Osteoblast (primary cell): ENCODE measurements at regions not wholly inside any gene's neighbourhood (a gene's known extent, or its start where the extent isn't known, plus 50 kb on each side); places are given as distances from the start of the nearest gene placed in this dataset.

ENCODE experiments used
- DNase-seq: peaks from one replicate; pipeline ENCODE4 v3.0.0; 2011; ENCODE audit warnings: low spot score, mixed read lengths; ENCODE audit not compliant: insufficient read length; ENCODE audit errors: missing footprints
- H2AFZ ChIP-seq: 2 replicates; pipeline ENCODE4 v1.6.0; 2011; ENCODE audit warnings: mild to moderate bottlenecking, low read length
- H3K27ac ChIP-seq: 2 replicates; pipeline ENCODE4 v1.5.1; 2011; ENCODE audit warnings: mild to moderate bottlenecking, low read depth, low read length, moderate library complexity
- H3K27me3 ChIP-seq: 2 replicates; pipeline ENCODE4 v1.6.0; 2012; ENCODE audit warnings: mild to moderate bottlenecking, control low read depth, inconsistent platforms, low read length, moderate library complexity; ENCODE audit not compliant: insufficient read depth
- H3K36me3 ChIP-seq: 2 replicates; pipeline ENCODE4 v1.5.1; 2011; ENCODE audit warnings: mild to moderate bottlenecking, low read length, control low read depth, moderate library complexity; ENCODE audit not compliant: insufficient read depth
- H3K4me1 ChIP-seq: 2 replicates; pipeline ENCODE4 v1.5.1; 2011; ENCODE audit warnings: mild to moderate bottlenecking, low read length, control low read depth, moderate library complexity; ENCODE audit not compliant: insufficient read depth
- H3K4me2 ChIP-seq: 2 replicates; pipeline ENCODE4 v1.6.0; 2011; ENCODE audit warnings: mild to moderate bottlenecking, low read length; ENCODE audit not compliant: insufficient read depth
- H3K4me3 ChIP-seq: fragments of 200-600 bp; sonication (generic); 3 replicates; pipeline ENCODE4 v1.5.1; 2012; ENCODE audit warnings: mild to moderate bottlenecking, low read length, inconsistent platforms; ENCODE audit not compliant: insufficient read depth
- H3K79me2 ChIP-seq: 2 replicates; pipeline ENCODE4 v1.6.0; 2012; ENCODE audit warnings: mild to moderate bottlenecking, low read length, control low read depth, inconsistent platforms; ENCODE audit not compliant: insufficient read depth
- H3K9me3 ChIP-seq: 2 replicates; pipeline ENCODE4 v1.5.1; 2011; ENCODE audit warnings: low read depth, low read length, control low read depth
- H4K20me1 ChIP-seq: 2 replicates; pipeline ENCODE4 v1.6.0; 2012; ENCODE audit warnings: mild to moderate bottlenecking, low read length, control low read depth; ENCODE audit not compliant: insufficient read depth
- CTCF ChIP-seq: IDR thresholded peaks from 2 replicates; pipeline ENCODE4 v1.5.1; 2011; ENCODE audit warnings: mild to moderate bottlenecking, low read depth, low read length, moderate library complexity; ENCODE audit errors: extremely low read depth

DNA sequence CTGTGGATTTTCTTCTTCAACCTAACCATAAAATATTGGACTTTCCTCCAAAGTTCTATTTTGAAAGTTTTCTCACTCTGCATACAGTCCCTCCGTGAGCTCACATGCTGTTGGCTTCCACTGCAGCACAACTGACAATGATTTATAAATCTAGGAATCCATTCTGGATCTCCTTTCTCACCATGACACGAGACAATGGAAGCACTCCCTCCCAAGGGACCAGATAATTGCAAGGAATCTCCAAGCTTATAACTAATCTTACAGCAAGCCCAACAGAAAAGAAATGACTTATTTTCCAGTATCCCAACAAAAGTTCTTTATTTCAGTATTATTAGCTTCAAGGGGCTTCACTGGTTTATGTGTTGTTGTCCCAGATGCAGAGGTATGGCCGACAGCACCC is 729.0 kb downstream of the RFPL4B start:
- no peak overlapping the region for H3K27ac ChIP-seq
- H3K9me3 ChIP-seq, result no peaks in the 10 kb centered on the region
- H3K4me2 ChIP-seq, result no peak overlapping the region
- H3K79me2 ChIP-seq, result no peaks in the 10 kb centered on the region
- no peak for DNase-seq
- peak overlapping the region; percentile 47 for H2AFZ ChIP-seq
- H3K4me3 ChIP-seq, result no peak overlapping the region
- no peak for TF ChIP-seq CTCF
- H3K36me3 ChIP-seq, result no peaks in the 10 kb centered on the region
- no peaks in the 10 kb centered on the region for H3K27me3 ChIP-seq
- H4K20me1 ChIP-seq, result no peaks in the 10 kb centered on the region
- H3K4me1 ChIP-seq, result peaks cover 21% of the 10 kb centered on the region

- Histone ChIP-seq H2AFZ (no peak overlapping the region), H3K9me3 (no peaks in the 10 kb centered on the region), H3K27ac (no peak overlapping the region), H3K79me2 (no peaks in the 10 kb centered on the region), H4K20me1 (no peaks in the 10 kb centered on the region), H3K27me3 (no peaks in the 10 kb centered on the region), H3K4me3 (no peak overlapping the region), H3K36me3 (no peaks in the 10 kb centered on the region), H3K4me1 (peaks cover 21% of the 10 kb centered on the region), H3K4me2 (no peak overlapping the region)
- TF ChIP-seq CTCF, result no peak
- DNase-seq, result no peak
Measured at GRCh38 chr6:113076816-113077215, 729.7 kb downstream of the RFPL4B start.

GRCh38 chr6:113077794-113078193 is 730.7 kb downstream of the RFPL4B start:
- Histone ChIP-seq H3K4me2 (no peak overlapping the region), H3K27me3 (no peaks in the 10 kb centered on the region), H3K9me3 (no peaks in the 10 kb centered on the region), H3K4me1 (peaks cover 21% of the 10 kb centered on the region), H3K79me2 (no peaks in the 10 kb centered on the region), H3K27ac (no peak overlapping the region), H3K4me3 (no peak overlapping the region), H2AFZ (no peak overlapping the region), H3K36me3 (no peaks in the 10 kb centered on the region), H4K20me1 (no peaks in the 10 kb centered on the region)
- no peak for DNase-seq
- TF ChIP-seq CTCF, result no peak

DNA sequence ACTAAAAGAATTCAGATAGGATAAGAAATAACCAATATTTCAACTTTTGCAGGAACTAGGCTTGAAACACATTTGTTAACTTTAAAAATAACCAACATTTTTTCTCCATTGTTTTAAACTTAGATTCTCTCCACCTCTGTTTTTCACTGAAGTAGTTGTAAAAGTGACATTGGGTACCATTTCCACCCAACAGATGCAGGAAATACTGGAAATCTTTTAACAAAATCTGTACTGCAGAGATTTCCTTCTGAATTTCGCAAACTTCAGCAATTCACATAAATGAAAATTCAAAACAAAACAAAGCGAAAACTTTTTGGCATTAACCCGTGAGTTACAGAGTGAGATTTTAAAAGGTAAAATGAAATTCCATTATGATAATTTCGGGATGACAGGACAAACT is 731.7 kb downstream of the RFPL4B start:
- Histone ChIP-seq H2AFZ (no peak overlapping the region), H3K9me3 (no peaks in the 10 kb centered on the region), H3K27me3 (no peaks in the 10 kb centered on the region), H3K4me1 (peaks cover 14% of the 10 kb centered on the region), H3K27ac (no peak overlapping the region), H4K20me1 (no peaks in the 10 kb centered on the region), H3K4me2 (no peak overlapping the region), H3K4me3 (no peak overlapping the region), H3K36me3 (no peaks in the 10 kb centered on the region), H3K79me2 (no peaks in the 10 kb centered on the region)
- no peak for TF ChIP-seq CTCF
- DNase-seq, result no peak
